CD8-positive, alpha-beta memory T cell (primary cell): ENCODE measurements at regions not wholly inside any gene's neighbourhood (a gene's known extent, or its start where the extent isn't known, plus 50 kb on each side); places are given as distances from the start of the nearest gene placed in this dataset.

Experiments used
- CTCF ChIA-PET: fragments of 350-600 bp; sonication (Branson Sonifier 250); formaldehyde crosslinking; loops from one replicate; lab custom pipeline; 2021; ENCODE audit warnings: antibody characterized with exemption; lab: Charles Lee
- POLR2A ChIA-PET: fragments of 350-600 bp; sonication (Branson Sonifier 250); formaldehyde crosslinking; loops from one replicate; lab custom pipeline; 2021; ENCODE audit warnings: antibody characterized with exemption; lab: Charles Lee
- DNase-seq, 5 donors: peaks; one replicate each; pipeline versions ENCODE4 v3.0.0 to v3.0.0-alpha.2; 2020 to 2022; ENCODE audit warnings: mixed read lengths in 1 of 5
- H3K27ac ChIP-seq: one replicate; pipeline ENCODE4 v1.7.0; 2013; ENCODE audit warnings: low read depth, mild to moderate bottlenecking, low read length, moderate library complexity
- H3K27me3 ChIP-seq: 2 replicates; pipeline ENCODE4 v1.7.0; 2013; ENCODE audit warnings: low read length, mild to moderate bottlenecking; ENCODE audit not compliant: insufficient read depth, poor library complexity, severe bottlenecking
- H3K36me3 ChIP-seq: 2 replicates; pipeline ENCODE4 v1.7.0; 2013; ENCODE audit warnings: mild to moderate bottlenecking, low read length, moderate library complexity; ENCODE audit not compliant: insufficient read depth
- H3K4me1 ChIP-seq: 2 replicates; pipeline ENCODE4 v1.7.0; 2013; ENCODE audit warnings: mild to moderate bottlenecking, low read length, moderate library complexity; ENCODE audit not compliant: insufficient read depth
- H3K4me3 ChIP-seq: 2 replicates; pipeline ENCODE4 v1.7.0; 2013; ENCODE audit warnings: mild to moderate bottlenecking, low read length
- H3K9me3 ChIP-seq: 2 replicates; pipeline ENCODE4 v1.7.0; 2013; ENCODE audit warnings: mild to moderate bottlenecking, low read length
- H3K27ac Mint-ChIP-seq, 8 donors: one replicate each; pipeline ENCODE4 v1.8.0; 2020 to 2021; ENCODE audit warnings: mixed read lengths in 8 of 8, mild to moderate bottlenecking in 6 of 8, inconsistent platforms in 3 of 8, moderate library complexity in 3 of 8
- H3K27me3 Mint-ChIP-seq, 2 donors: one replicate each; pipeline ENCODE4 v1.8.0; 2020 to 2021; ENCODE audit warnings: mixed read lengths in 2 of 2, mild to moderate bottlenecking in 1 of 2, moderate library complexity in 1 of 2
- H3K36me3 Mint-ChIP-seq, 3 donors: one replicate each; pipeline ENCODE4 v1.8.0; 2020 to 2021; ENCODE audit warnings: mixed read lengths in 3 of 3, inconsistent platforms in 1 of 3, mild to moderate bottlenecking in 1 of 3
- H3K4me1 Mint-ChIP-seq, 3 donors: one replicate each; pipeline ENCODE4 v1.8.0; 2020 to 2021; ENCODE audit warnings: mixed read lengths in 3 of 3, inconsistent platforms in 1 of 3, mild to moderate bottlenecking in 1 of 3
- H3K4me3 Mint-ChIP-seq, 7 donors: one replicate each; pipeline ENCODE4 v1.8.0; 2020 to 2021; ENCODE audit warnings: mixed read lengths in 7 of 7, mild to moderate bottlenecking in 6 of 7, moderate library complexity in 4 of 7, inconsistent platforms in 2 of 7
- H3K9me3 Mint-ChIP-seq, 5 donors: one replicate each; pipeline ENCODE4 v1.8.0; 2020 to 2022; ENCODE audit warnings: mixed read lengths in 5 of 5, mild to moderate bottlenecking in 3 of 5, moderate library complexity in 2 of 5, inconsistent platforms in 1 of 5

GRCh38 chr5:141753971-141754713, 72.1 kb upstream of the ARAP3 start:
- no peaks in the 10 kb centered on the region for H3K9me3 Mint-ChIP-seq
- H3K4me1 Mint-ChIP-seq = peaks cover 0 to 6% (median 0%) of the 10 kb centered on the region in 3 donors
- H3K4me3 ChIP-seq = no peak overlapping the region
- H3K27ac ChIP-seq = no peak overlapping the region
- no peak overlapping the region for H3K27ac Mint-ChIP-seq
- ChIA-PET CTCF (no interaction called here), POLR2A (no interaction called here)
- DNase-seq = peak in 2 of 5 donors; percentile 2 to 3
- H3K4me1 ChIP-seq = no peaks in the 10 kb centered on the region
- no peak overlapping the region for H3K4me3 Mint-ChIP-seq
- H3K36me3 Mint-ChIP-seq = no peaks in the 10 kb centered on the region
- H3K27me3 ChIP-seq = peaks cover 31% of the 10 kb centered on the region
- H3K9me3 ChIP-seq = no peaks in the 10 kb centered on the region
- H3K27me3 Mint-ChIP-seq = peaks cover 55 to 82% of the 10 kb centered on the region in 2 donors
- no peaks in the 10 kb centered on the region for H3K36me3 ChIP-seq

GRCh38 chr5:141753143-141753970, 71.3 kb upstream of the ARAP3 start:
- no peaks in the 10 kb centered on the region for H3K36me3 Mint-ChIP-seq
- H3K27me3 ChIP-seq = peaks cover 29% of the 10 kb centered on the region
- ChIA-PET POLR2A (no interaction called here), CTCF (interaction anchor here (1.0 kb wide), 1 partner anchor 125 kb away, joined by 4 read pairs; the partner anchor contains the start of gene PCDH1)
- H3K4me1 Mint-ChIP-seq = peaks cover 0 to 3% (median 0%) of the 10 kb centered on the region in 3 donors
- no peak overlapping the region for H3K4me3 ChIP-seq
- DNase-seq = no peak
- peaks cover 52 to 83% of the 10 kb centered on the region in 2 donors for H3K27me3 Mint-ChIP-seq
- H3K9me3 Mint-ChIP-seq = no peaks in the 10 kb centered on the region
- H3K9me3 ChIP-seq = no peaks in the 10 kb centered on the region
- H3K4me1 ChIP-seq = no peaks in the 10 kb centered on the region
- H3K27ac Mint-ChIP-seq = no peak overlapping the region
- no peak overlapping the region for H3K4me3 Mint-ChIP-seq
- no peak overlapping the region for H3K27ac ChIP-seq
- no peaks in the 10 kb centered on the region for H3K36me3 ChIP-seq

GRCh38 chr5:141747152-141748141, 65.4 kb upstream of the ARAP3 start:
- Mint-ChIP-seq H3K4me1 (no peaks in the 10 kb centered on the region), H3K27me3 (peaks cover 35 to 78% of the 10 kb centered on the region in 2 donors), H3K27ac (no peak overlapping the region), H3K9me3 (no peaks in the 10 kb centered on the region), H3K4me3 (no peak overlapping the region), H3K36me3 (peaks cover 0 to 3% (median 0%) of the 10 kb centered on the region in 3 donors)
- POLR2A ChIA-PET = no interaction called here
- H3K4me3 ChIP-seq = no peak overlapping the region
- no peaks in the 10 kb centered on the region for H3K4me1 ChIP-seq
- no peaks in the 10 kb centered on the region for H3K36me3 ChIP-seq
- H3K27me3 ChIP-seq = peaks cover 7% of the 10 kb centered on the region
- no peak overlapping the region for H3K27ac ChIP-seq
- no peaks in the 10 kb centered on the region for H3K9me3 ChIP-seq
- DNase-seq = no peak
- CTCF ChIA-PET = interaction anchor here (1.2 kb wide), 1 partner anchor 10 kb away, joined by 4 read pairs; no protein-coding TSS in a partner anchor

- Histone ChIP-seq H3K9me3 (no peaks in the 10 kb centered on the region), H3K27ac (no peak overlapping the region), H3K27me3 (peaks cover 4% of the 10 kb centered on the region), H3K4me1 (no peaks in the 10 kb centered on the region), H3K36me3 (no peaks in the 10 kb centered on the region), H3K4me3 (no peak overlapping the region)
- POLR2A ChIA-PET = no interaction called here
- no peak for DNase-seq
- H3K36me3 Mint-ChIP-seq = peaks cover 0 to 3% (median 0%) of the 10 kb centered on the region in 3 donors
- CTCF ChIA-PET = no interaction called here
- H3K4me3 Mint-ChIP-seq = no peak overlapping the region
- H3K4me1 Mint-ChIP-seq = no peaks in the 10 kb centered on the region
- no peaks in the 10 kb centered on the region for H3K9me3 Mint-ChIP-seq
- H3K27me3 Mint-ChIP-seq = peaks cover 31 to 76% of the 10 kb centered on the region in 2 donors
- no peak overlapping the region for H3K27ac Mint-ChIP-seq
Measured at GRCh38 chr5:141746395-141746794, 64.4 kb upstream of the ARAP3 start.

GRCh38 chr5:141745390-141745789, 63.4 kb upstream of the ARAP3 start:
- no peaks in the 10 kb centered on the region for H3K27me3 ChIP-seq
- CTCF ChIA-PET = interaction anchor here (1.4 kb wide), 1 partner anchor 53 kb away, joined by 3 read pairs; no protein-coding TSS in a partner anchor
- H3K36me3 ChIP-seq = no peaks in the 10 kb centered on the region
- H3K27me3 Mint-ChIP-seq = peaks cover 40 to 80% of the 10 kb centered on the region in 2 donors
- H3K9me3 ChIP-seq = no peaks in the 10 kb centered on the region
- peaks cover 0 to 3% (median 0%) of the 10 kb centered on the region in 3 donors for H3K36me3 Mint-ChIP-seq
- H3K4me1 ChIP-seq = no peaks in the 10 kb centered on the region
- no peak for DNase-seq
- POLR2A ChIA-PET = no interaction called here
- H3K4me3 Mint-ChIP-seq = no peak overlapping the region
- H3K27ac ChIP-seq = no peak overlapping the region
- no peak overlapping the region for H3K27ac Mint-ChIP-seq
- H3K4me3 ChIP-seq = no peak overlapping the region
- H3K9me3 Mint-ChIP-seq = no peaks in the 10 kb centered on the region
- no peaks in the 10 kb centered on the region for H3K4me1 Mint-ChIP-seq

GRCh38 chr5:141743866-141744272, 61.8 kb upstream of the ARAP3 start:
- no peaks in the 10 kb centered on the region for H3K4me1 Mint-ChIP-seq
- Histone ChIP-seq H3K9me3 (no peaks in the 10 kb centered on the region), H3K27ac (no peak overlapping the region), H3K27me3 (no peaks in the 10 kb centered on the region), H3K4me3 (no peak overlapping the region), H3K4me1 (no peaks in the 10 kb centered on the region), H3K36me3 (no peaks in the 10 kb centered on the region)
- peaks cover 31 to 76% of the 10 kb centered on the region in 2 donors for H3K27me3 Mint-ChIP-seq
- CTCF ChIA-PET = interaction anchor here (1.2 kb wide), 1 partner anchor 42 kb away, joined by 3 read pairs; no protein-coding TSS in a partner anchor
- no peak for DNase-seq
- no peaks in the 10 kb centered on the region for H3K9me3 Mint-ChIP-seq
- H3K27ac Mint-ChIP-seq = no peak overlapping the region
- POLR2A ChIA-PET = no interaction called here
- peaks cover 0 to 3% (median 0%) of the 10 kb centered on the region in 3 donors for H3K36me3 Mint-ChIP-seq
- no peak overlapping the region for H3K4me3 Mint-ChIP-seq
